Nephron (organoid): ENCODE measurements at regions not wholly inside any gene's neighbourhood (a gene's known extent, or its start where the extent isn't known, plus 50 kb on each side); places are given as distances from the start of the nearest gene placed in this dataset.
A peak's percentile ranks its signal among the peaks of the same experiment; 100 is the strongest.

Source experiments
- H3K27ac Mint-ChIP-seq, 3 experiments: 2 replicates each; pipeline ENCODE4 v1.8.0; 2020; ENCODE audit warnings: mixed read lengths in 3 of 3, mild to moderate bottlenecking in 2 of 3, moderate library complexity in 1 of 3
- H3K27me3 Mint-ChIP-seq: 2 replicates; pipeline ENCODE4 v1.8.0; 2021; ENCODE audit warnings: low read depth, mild to moderate bottlenecking, moderate library complexity, mixed read lengths
- H3K36me3 Mint-ChIP-seq: 2 replicates; pipeline ENCODE4 v1.8.0; 2020; ENCODE audit warnings: low read depth, mixed read lengths
- H3K4me1 Mint-ChIP-seq: 2 replicates; pipeline ENCODE4 v1.8.0; 2020; ENCODE audit warnings: mixed read lengths
- H3K4me3 Mint-ChIP-seq, 3 experiments: 2 replicates each; pipeline ENCODE4 v1.8.0; 2020; ENCODE audit warnings: mild to moderate bottlenecking in 3 of 3, mixed read lengths in 3 of 3, moderate library complexity in 2 of 3
- H3K9me3 Mint-ChIP-seq: 2 replicates; pipeline ENCODE4 v1.8.0; 2020; ENCODE audit warnings: mixed read lengths
- TF ChIP-seq, protein P1 (sequence below), 3 experiments: fragments of 200-600 bp; sonication (generic); IDR thresholded peaks; one replicate each; pipeline ENCODE4 v1.5.0; 2021; ENCODE audit warnings: antibody characterized with exemption in 3 of 3; ENCODE audit not compliant: unreplicated experiment in 3 of 3

DNA sequence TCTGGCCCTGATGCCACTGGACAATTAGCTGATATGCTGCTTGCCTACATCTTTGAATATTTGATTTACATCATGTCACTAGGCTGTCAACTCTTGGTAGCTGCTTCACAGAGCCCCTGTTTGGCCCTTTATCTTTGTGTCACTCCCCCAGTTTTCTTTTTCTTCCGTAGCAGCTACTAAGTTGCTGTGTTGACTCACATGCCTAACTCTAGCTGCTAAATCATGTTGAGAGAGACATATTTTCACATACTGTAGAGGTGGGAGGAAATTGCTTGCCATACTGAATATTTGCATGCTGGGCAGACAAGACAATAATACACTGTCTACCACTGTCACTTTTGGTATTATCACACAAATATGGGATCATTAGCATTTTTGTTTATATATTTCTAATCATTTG lies 147.1 kb upstream of the NOVA1 start:
- Mint-ChIP-seq H3K36me3 (no peaks in the 10 kb centered on the region), H3K9me3 (peaks cover 2% of the 10 kb centered on the region), H3K27me3 (no peaks in the 10 kb centered on the region), H3K27ac (no peak overlapping the region), H3K4me1 (no peaks in the 10 kb centered on the region), H3K4me3 (no peak overlapping the region)
- TF ChIP-seq, protein P1, sequence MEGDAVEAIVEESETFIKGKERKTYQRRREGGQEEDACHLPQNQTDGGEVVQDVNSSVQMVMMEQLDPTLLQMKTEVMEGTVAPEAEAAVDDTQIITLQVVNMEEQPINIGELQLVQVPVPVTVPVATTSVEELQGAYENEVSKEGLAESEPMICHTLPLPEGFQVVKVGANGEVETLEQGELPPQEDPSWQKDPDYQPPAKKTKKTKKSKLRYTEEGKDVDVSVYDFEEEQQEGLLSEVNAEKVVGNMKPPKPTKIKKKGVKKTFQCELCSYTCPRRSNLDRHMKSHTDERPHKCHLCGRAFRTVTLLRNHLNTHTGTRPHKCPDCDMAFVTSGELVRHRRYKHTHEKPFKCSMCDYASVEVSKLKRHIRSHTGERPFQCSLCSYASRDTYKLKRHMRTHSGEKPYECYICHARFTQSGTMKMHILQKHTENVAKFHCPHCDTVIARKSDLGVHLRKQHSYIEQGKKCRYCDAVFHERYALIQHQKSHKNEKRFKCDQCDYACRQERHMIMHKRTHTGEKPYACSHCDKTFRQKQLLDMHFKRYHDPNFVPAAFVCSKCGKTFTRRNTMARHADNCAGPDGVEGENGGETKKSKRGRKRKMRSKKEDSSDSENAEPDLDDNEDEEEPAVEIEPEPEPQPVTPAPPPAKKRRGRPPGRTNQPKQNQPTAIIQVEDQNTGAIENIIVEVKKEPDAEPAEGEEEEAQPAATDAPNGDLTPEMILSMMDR (IDR thresholded peaks at IDR 0.05; ENCODE audit: unreplicated experiment in 3 of 3), result no peak

DNA sequence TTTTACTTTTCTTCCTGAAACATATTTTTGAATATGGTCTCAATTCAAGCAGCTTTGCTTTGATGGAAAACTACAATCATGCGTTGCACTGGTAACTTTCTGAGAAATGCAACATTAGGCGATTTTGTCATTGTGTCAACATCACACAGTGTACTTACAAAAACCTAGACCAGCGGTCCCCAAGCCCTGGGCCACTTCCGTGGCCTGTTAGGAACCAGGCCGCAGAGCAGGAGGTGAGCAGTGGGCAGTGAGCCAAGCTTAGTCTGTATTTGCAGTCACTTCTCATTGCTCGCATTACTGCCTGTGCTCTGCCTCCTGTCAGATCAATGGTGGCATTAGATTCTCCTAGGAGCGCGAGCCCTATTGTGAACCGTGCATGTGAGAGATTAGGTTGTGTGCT lies 163.7 kb upstream of the NOVA1 start:
- peaks cover 12% of the 10 kb centered on the region for H3K4me1 Mint-ChIP-seq
- no peaks in the 10 kb centered on the region for H3K9me3 Mint-ChIP-seq
- TF ChIP-seq, protein P1 (IDR thresholded peaks at IDR 0.05; ENCODE audit: unreplicated experiment in 3 of 3), result no peak
- H3K27ac Mint-ChIP-seq, result no peak overlapping the region
- no peak overlapping the region for H3K4me3 Mint-ChIP-seq
- H3K27me3 Mint-ChIP-seq, result no peaks in the 10 kb centered on the region
- no peaks in the 10 kb centered on the region for H3K36me3 Mint-ChIP-seq

DNA sequence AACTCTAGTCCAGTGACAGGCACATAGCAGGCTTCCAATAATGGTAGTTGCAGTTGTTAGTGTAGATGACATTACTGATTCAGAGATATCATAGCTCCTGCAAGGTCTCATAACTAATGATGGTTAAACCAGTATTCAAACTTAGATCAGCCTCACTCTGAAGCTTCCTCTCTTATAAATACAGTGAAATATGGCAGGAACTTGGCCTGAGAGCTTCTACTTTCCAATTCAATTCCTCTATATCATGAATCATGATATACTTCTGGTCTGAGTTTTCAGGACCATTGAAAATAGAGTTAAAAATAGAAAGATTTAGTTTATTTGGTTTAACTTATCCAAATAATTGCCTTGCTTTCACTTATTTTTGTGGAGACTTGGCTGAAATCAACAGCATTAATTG lies 167.5 kb upstream of the NOVA1 start:
- Mint-ChIP-seq H3K4me1 (peaks cover 12% of the 10 kb centered on the region), H3K27ac (peak overlapping the region in 2 of 3 experiments; percentile 50 to 51), H3K9me3 (no peaks in the 10 kb centered on the region), H3K36me3 (no peaks in the 10 kb centered on the region), H3K27me3 (no peaks in the 10 kb centered on the region), H3K4me3 (no peak overlapping the region)
- TF ChIP-seq, protein P1 (IDR thresholded peaks at IDR 0.05; ENCODE audit: unreplicated experiment in 3 of 3), result no peak

DNA sequence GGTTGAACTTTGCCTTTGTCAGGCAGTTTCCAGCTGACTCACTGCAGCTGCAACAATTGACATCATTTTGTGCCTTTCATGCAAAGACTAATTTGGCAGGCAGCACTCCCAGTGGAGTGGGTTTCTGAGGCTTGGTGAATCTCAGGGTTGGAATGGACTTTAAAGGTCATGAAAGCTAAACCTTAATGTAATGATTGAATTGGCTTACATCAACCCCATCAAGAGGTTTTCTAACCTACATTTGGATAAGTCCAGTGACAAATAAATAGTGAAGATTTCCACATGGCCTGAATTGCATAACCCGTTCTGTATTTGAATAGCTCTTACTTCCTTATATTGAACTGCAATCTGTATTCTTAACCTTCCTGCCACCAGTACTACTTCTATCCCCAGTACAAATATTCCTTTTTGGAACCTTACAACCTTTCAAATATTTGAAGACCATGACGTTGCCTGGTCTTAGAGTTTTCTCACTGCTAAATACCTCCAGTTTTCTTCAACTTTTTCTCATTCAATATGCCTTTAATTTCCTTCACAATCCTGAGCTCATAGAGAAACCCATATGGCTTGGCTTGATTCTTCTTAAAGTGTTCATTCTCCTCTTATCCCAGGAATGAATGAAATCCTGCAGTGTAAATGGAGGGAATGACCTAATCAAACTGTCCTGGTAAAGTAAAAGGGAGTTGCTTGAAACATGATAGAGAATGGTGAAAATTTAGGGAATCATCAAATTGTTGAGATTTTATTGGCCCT lies 168.1 kb upstream of the NOVA1 start:
- Mint-ChIP-seq H3K4me1 (peaks cover 12% of the 10 kb centered on the region), H3K27me3 (no peaks in the 10 kb centered on the region), H3K9me3 (no peaks in the 10 kb centered on the region), H3K4me3 (no peak overlapping the region), H3K36me3 (no peaks in the 10 kb centered on the region), H3K27ac (peak overlapping the region; percentile 24 to 51 (median 35))
- TF ChIP-seq, protein P1 (IDR thresholded peaks at IDR 0.05; ENCODE audit: unreplicated experiment in 3 of 3), result no peak

DNA sequence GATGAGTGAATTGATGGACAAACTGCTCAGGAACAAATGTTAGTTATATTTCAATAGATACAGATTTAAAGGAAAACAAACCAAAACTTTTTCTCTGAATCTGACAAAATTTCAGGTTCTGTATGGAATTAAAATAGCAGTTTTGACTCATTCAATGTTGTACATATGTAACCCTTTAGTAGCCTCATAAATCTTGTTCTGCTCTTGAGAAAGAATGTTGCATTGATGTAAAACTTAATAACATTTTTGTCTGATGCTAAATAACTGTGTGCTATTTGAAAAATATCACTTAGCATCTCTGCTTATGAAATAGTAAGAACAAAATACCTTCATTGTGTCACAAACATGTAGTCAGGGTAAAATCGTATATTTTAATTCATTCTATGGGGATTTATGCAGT lies 168.9 kb upstream of the NOVA1 start:
- peak overlapping the region in 1 of 3 experiments; percentile 51 for H3K27ac Mint-ChIP-seq
- no peaks in the 10 kb centered on the region for H3K27me3 Mint-ChIP-seq
- TF ChIP-seq, protein P1 (IDR thresholded peaks at IDR 0.05; ENCODE audit: unreplicated experiment in 3 of 3), result no peak
- peaks cover 12% of the 10 kb centered on the region for H3K4me1 Mint-ChIP-seq
- H3K4me3 Mint-ChIP-seq, result no peak overlapping the region
- no peaks in the 10 kb centered on the region for H3K36me3 Mint-ChIP-seq
- no peaks in the 10 kb centered on the region for H3K9me3 Mint-ChIP-seq
